PC-9 (cell line): ENCODE measurements at regions not wholly inside any gene's neighbourhood (a gene's known extent, or its start where the extent isn't known, plus 50 kb on each side); places are given as distances from the start of the nearest gene placed in this dataset.

Experiments
- BruUV-seq: library from RNA; stranded (reverse); fragments of 400-500 nt; replicated peaks from 2 replicates; lab custom pipeline; 2021; lab: Mats Ljungman, UMichigan
- CTCF ChIA-PET: fragments of 300-600 bp; sonication (Branson Sonifier 250); formaldehyde crosslinking; loops from one replicate; lab custom pipeline; 2022; ENCODE audit warnings: antibody characterized with exemption; lab: Charles Lee
- POLR2A ChIA-PET: fragments of 300-600 bp; sonication (Branson Sonifier 250); formaldehyde crosslinking; loops from one replicate; lab custom pipeline; 2022; ENCODE audit warnings: antibody characterized with exemption; ENCODE audit not compliant: unreplicated experiment; lab: Charles Lee
- DNase-seq, 2 experiments: peaks; one replicate each; pipeline versions ENCODE4 v3.0.0 to v3.0.0-alpha.2; 2015 to 2022; ENCODE audit warnings: mixed read lengths in 1 of 2
- H2AFZ ChIP-seq: fragments of 200-600 bp; sonication (generic); 2 replicates; pipeline ENCODE4 v1.8.1; 2017; ENCODE audit warnings: antibody characterized with exemption
- H3F3A ChIP-seq: fragments of 200-600 bp; sonication (generic); 2 replicates; pipeline ENCODE4 v1.8.1; 2017; ENCODE audit warnings: antibody characterized with exemption, mild to moderate bottlenecking, low read depth; ENCODE audit not compliant: insufficient read depth
- H3K27ac ChIP-seq: fragments of 200-600 bp; sonication (generic); 2 replicates; pipeline ENCODE4 v1.6.1; 2016; ENCODE audit warnings: mixed run types
- H3K27me3 ChIP-seq: fragments of 200-600 bp; sonication (generic); 2 replicates; pipeline ENCODE4 v1.6.1; 2016; ENCODE audit warnings: low read depth, mixed run types; ENCODE audit not compliant: insufficient read depth
- H3K36me3 ChIP-seq: fragments of 200-600 bp; sonication (generic); 2 replicates; pipeline ENCODE4 v1.6.1; 2016; ENCODE audit warnings: low read depth, mixed run types
- H3K4me1 ChIP-seq: fragments of 200-600 bp; sonication (generic); replicated peaks from 2 replicates; pipeline ENCODE4 v1.6.1; 2016; ENCODE audit warnings: mixed run types; ENCODE audit not compliant: insufficient read depth
- H3K4me2 ChIP-seq: fragments of 200-600 bp; sonication (generic); 2 replicates; pipeline ENCODE4 v1.6.1; 2017; ENCODE audit warnings: mixed run types
- H3K4me3 ChIP-seq: fragments of 200-600 bp; sonication (generic); 2 replicates; pipeline ENCODE4 v1.6.1; 2016; ENCODE audit warnings: mixed run types
- H3K79me2 ChIP-seq: fragments of 200-600 bp; sonication (generic); 2 replicates; pipeline ENCODE4 v1.6.1; 2017; ENCODE audit warnings: low read depth, mixed run types
- H3K9me2 ChIP-seq: fragments of 200-600 bp; sonication (generic); 2 replicates; pipeline ENCODE4 v1.8.1; 2017; ENCODE audit warnings: mild to moderate bottlenecking; ENCODE audit not compliant: insufficient read depth
- H3K9me3 ChIP-seq: fragments of 200-600 bp; sonication (generic); 2 replicates; pipeline ENCODE4 v1.8.1; 2016; ENCODE audit warnings: low read depth; ENCODE audit not compliant: insufficient read depth
- H4K20me1 ChIP-seq: fragments of 200-600 bp; sonication (generic); 2 replicates; pipeline ENCODE4 v1.8.1; 2017; ENCODE audit not compliant: insufficient read depth
- CTCF ChIP-seq: fragments of 200-600 bp; sonication (generic); conservative IDR thresholded peaks from 2 replicates; pipeline ENCODE4 v1.6.1; 2017; ENCODE audit warnings: mixed run types, antibody characterized with exemption, mild to moderate bottlenecking, moderate library complexity
- EZH2 ChIP-seq: fragments of 200-600 bp; sonication (generic); IDR thresholded peaks from 2 replicates; pipeline ENCODE4 v1.8.0; 2017; ENCODE audit warnings: antibody characterized with exemption, low read depth
- intact Hi-C: fragments of 100-400 bp; cut with micrococcal nuclease; formaldehyde crosslinking; loops from one replicate; pipeline ENCODE4 v1.10.0; 2022; ENCODE audit not compliant: unreplicated experiment

- H3K9me2 ChIP-seq, result no peaks in the 10 kb centered on the region
- peaks cover 44% of the 10 kb centered on the region for H3K27me3 ChIP-seq
- peaks cover 16% of the 10 kb centered on the region; the same call in 1 of the 2 replicates for H3F3A ChIP-seq
- no peaks in the 10 kb centered on the region for H3K36me3 ChIP-seq
- no peak overlapping the region for H3K4me3 ChIP-seq
- CTCF ChIA-PET, result no interaction called here
- POLR2A ChIA-PET, result no interaction called here
- no peaks in the 10 kb centered on the region for H3K9me3 ChIP-seq
- TF ChIP-seq EZH2 (no peak), CTCF (no peak)
- no peaks in the 10 kb centered on the region for H3K79me2 ChIP-seq
- H2AFZ ChIP-seq, result no peak overlapping the region
- intact Hi-C loops, result no loop called here
- DNase-seq, result no peak
- H3K4me2 ChIP-seq, result no peak overlapping the region
- no peak overlapping the region for H3K27ac ChIP-seq
- H4K20me1 ChIP-seq, result no peaks in the 10 kb centered on the region
- peaks cover 24% of the 10 kb centered on the region for H3K4me1 ChIP-seq
- BruUV-seq, result no TSS peak
Observed at GRCh38 chr17:45702666-45703266, 81.4 kb upstream of the CRHR1 start.

GRCh38 chr17:45703348-45703747 is 80.8 kb upstream of the CRHR1 start:
- Histone ChIP-seq H4K20me1 (no peaks in the 10 kb centered on the region), H3K4me3 (no peak overlapping the region), H3K27me3 (peaks cover 44% of the 10 kb centered on the region), H3K4me2 (no peak overlapping the region), H3K79me2 (no peaks in the 10 kb centered on the region), H3F3A (peaks cover 16% of the 10 kb centered on the region; the same call in 1 of the 2 replicates), H3K9me2 (no peaks in the 10 kb centered on the region), H2AFZ (no peak overlapping the region), H3K9me3 (no peaks in the 10 kb centered on the region), H3K27ac (no peak overlapping the region), H3K4me1 (peaks cover 24% of the 10 kb centered on the region), H3K36me3 (no peaks in the 10 kb centered on the region)
- BruUV-seq, result no TSS peak
- intact Hi-C loops, result no loop called here
- CTCF ChIA-PET, result no interaction called here
- DNase-seq, result no peak
- no peak for TF ChIP-seq CTCF
- POLR2A ChIA-PET, result no interaction called here

GRCh38 chr17:45703806-45704205 is 80.3 kb upstream of the CRHR1 start:
- CTCF ChIA-PET, result no interaction called here
- peaks cover 16% of the 10 kb centered on the region; the same call in 1 of the 2 replicates for H3F3A ChIP-seq
- H3K27ac ChIP-seq, result no peak overlapping the region
- peaks cover 24% of the 10 kb centered on the region for H3K4me1 ChIP-seq
- POLR2A ChIA-PET, result no interaction called here
- H3K9me2 ChIP-seq, result no peaks in the 10 kb centered on the region
- no TSS peak for BruUV-seq
- TF ChIP-seq CTCF, result no peak
- no peak for TF ChIP-seq EZH2
- H3K4me3 ChIP-seq, result no peak overlapping the region
- intact Hi-C loops, result no loop called here
- H4K20me1 ChIP-seq, result no peaks in the 10 kb centered on the region
- no peaks in the 10 kb centered on the region for H3K79me2 ChIP-seq
- no peaks in the 10 kb centered on the region for H3K9me3 ChIP-seq
- H3K27me3 ChIP-seq, result peaks cover 45% of the 10 kb centered on the region
- no peak for DNase-seq
- H2AFZ ChIP-seq, result no peak overlapping the region
- H3K36me3 ChIP-seq, result no peaks in the 10 kb centered on the region
- H3K4me2 ChIP-seq, result no peak overlapping the region
